Heart left ventricle (tissue), 16 donors: ENCODE measurements at regions not wholly inside any gene's neighbourhood (a gene's known extent, or its start where the extent isn't known, plus 50 kb on each side); places are given as distances from the start of the nearest gene placed in this dataset.

ENCODE experiments used
- ATAC-seq, 4 donors: fragments of 200-7000 bp; cut with Tn5 transposase; one replicate each; pipeline ENCODE4 v1.9.1; 2020 to 2022; ENCODE audit warnings: moderate library complexity in 4 of 4, mild to moderate bottlenecking in 3 of 4, moderate number of reproducible peaks in 1 of 4
- DNase-seq, 5 donors: peaks; one replicate each; pipeline ENCODE4 v3.0.0-alpha.2; 2020
- H3K27ac ChIP-seq, 12 donors: fragments of 200-600 bp; sonication (generic) in 4 of 12; one replicate each; pipeline versions ENCODE4 v1.5.0 to v1.8.0; 2016 to 2022; ENCODE audit warnings: mild to moderate bottlenecking in 2 of 12
- H3K27me3 ChIP-seq, 9 donors: fragments of 200-600 bp; sonication (generic) in 2 of 9; one replicate each; pipeline versions ENCODE4 v1.5.1 to v1.8.0; 2016 to 2022; ENCODE audit warnings: mild to moderate bottlenecking in 3 of 9
- H3K36me3 ChIP-seq, 9 donors: fragments of 200-600 bp; sonication (generic) in 2 of 9; one replicate each; pipeline versions ENCODE4 v1.5.0 to v1.8.0; 2018 to 2022; ENCODE audit warnings: mild to moderate bottlenecking in 2 of 9
- H3K4me1 ChIP-seq, 12 donors: fragments of 200-600 bp; sonication (generic) in 4 of 12; one replicate each; pipeline versions ENCODE4 v1.5.0 to v1.8.0; 2016 to 2022; ENCODE audit warnings: mild to moderate bottlenecking in 3 of 12
- H3K4me3 ChIP-seq, 12 donors: fragments of 200-600 bp; sonication (generic) in 4 of 12; one replicate each; pipeline versions ENCODE4 v1.5.0 to v1.8.0; 2017 to 2022; ENCODE audit warnings: mild to moderate bottlenecking in 9 of 12, moderate library complexity in 4 of 12
- H3K9me3 ChIP-seq, 12 donors: fragments of 200-600 bp; sonication (generic) in 4 of 12; one replicate each; pipeline versions ENCODE4 v1.5.0 to v1.8.0; 2016 to 2022; ENCODE audit warnings: mild to moderate bottlenecking in 1 of 12
- POLR2A ChIP-seq, 2 donors: fragments of 450-650 bp; IDR thresholded peaks; one replicate each; pipeline ENCODE4 v1.6.1; 2017; ENCODE audit warnings: antibody characterized with exemption in 2 of 2, mild to moderate bottlenecking in 2 of 2, moderate library complexity in 2 of 2
- WGBS, 4 donors: extraction: QIAGEN DNeasy Blood & Tissue Kit in 2 of 4; methylation state at CpG; one replicate each; pipeline versions ENCODE4 v1.1.5 to v1.1.7; 2013 to 2018; 5-methylcytosine and 5-hydroxymethylcytosine counted together
- intact Hi-C, 10 donors: fragments of 100-400 bp; cut with DNase I; formaldehyde crosslinking; loops; one replicate each; pipeline versions ENCODE4 v1.11.1 to v1.14.2; 2022
- TF ChIP-seq, protein P1 (sequence below), 12 donors: fragments of 200-600 bp; sonication (generic) in 4 of 12; IDR thresholded peaks; one replicate each; pipeline versions ENCODE4 v1.5.0 to v1.8.0; 2018 to 2022; ENCODE audit warnings: antibody characterized with exemption in 12 of 12, mild to moderate bottlenecking in 5 of 12
- donor health status: ischemic (EF 13 %, LVEDD 7.1; RV severe dilation, severe dysfunction).
- donor health status: healthy with polysubstance abuse.
- donor health status: DM: no; HTN: yes; CAD: no.
- donor health status: DM: no; HTN: no; CAD: no.
- donor health status: ischemic (EF 25% LVEDD 6.9; RV normal size, moderate dysfunction).
- donor health status: ischemic (EF 25% LVEDD 5.7; RV mildly dilated, moderate dysfunction).
- donor health status: healthy.
- donor health status: DM: yes; HTN: yes; CAD: no.
- donor health status: ischemic (EF 35%, LVEDD 5.7; RV mildly dilated, moderate dysfunction).
- donor health status: nonischemic (EF 11% LVEDD 7.7; RV severe dilation, severe dysfunction).
- donor health status: DM: yes; HTN: yes; CAD: no.
- donor health status: PGD.
- donor health status: ischemic (EF 29% LVEDD 5.4; RV normal size, mild dysfunction).
- donor health status: nonischemic (EF 23%, LVEDD 6.1; RV moderate dilation, normal function).

DNA sequence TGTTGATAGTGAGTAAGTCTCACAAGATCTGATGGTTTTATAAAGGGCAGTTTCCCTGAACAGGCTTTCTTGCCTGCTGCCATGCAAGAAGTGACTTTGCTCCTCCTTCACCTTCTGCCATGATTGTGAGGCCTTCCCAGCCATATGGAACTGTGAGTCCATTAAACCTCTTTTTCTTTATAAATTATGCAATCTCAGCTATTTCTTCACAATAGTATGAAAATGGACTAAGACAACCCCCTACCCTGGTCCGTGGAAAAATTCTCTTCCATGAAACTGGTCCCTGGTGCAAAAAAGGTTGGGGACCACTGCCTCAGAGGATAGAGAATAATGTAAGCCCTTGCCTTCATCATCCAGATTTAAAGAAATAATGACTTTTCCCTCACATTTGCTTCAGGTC, 861.3 kb downstream of the QKI start:
- Histone ChIP-seq H3K27ac (no peak overlapping the region), H3K27me3 (no peaks in the 10 kb centered on the region), H3K4me3 (no peak overlapping the region), H3K9me3 (peaks cover 0 to 8% (median 0%) of the 10 kb centered on the region in 12 donors), H3K4me1 (no peaks in the 10 kb centered on the region), H3K36me3 (no peaks in the 10 kb centered on the region)
- no peak for DNase-seq
- TF ChIP-seq, protein P1, sequence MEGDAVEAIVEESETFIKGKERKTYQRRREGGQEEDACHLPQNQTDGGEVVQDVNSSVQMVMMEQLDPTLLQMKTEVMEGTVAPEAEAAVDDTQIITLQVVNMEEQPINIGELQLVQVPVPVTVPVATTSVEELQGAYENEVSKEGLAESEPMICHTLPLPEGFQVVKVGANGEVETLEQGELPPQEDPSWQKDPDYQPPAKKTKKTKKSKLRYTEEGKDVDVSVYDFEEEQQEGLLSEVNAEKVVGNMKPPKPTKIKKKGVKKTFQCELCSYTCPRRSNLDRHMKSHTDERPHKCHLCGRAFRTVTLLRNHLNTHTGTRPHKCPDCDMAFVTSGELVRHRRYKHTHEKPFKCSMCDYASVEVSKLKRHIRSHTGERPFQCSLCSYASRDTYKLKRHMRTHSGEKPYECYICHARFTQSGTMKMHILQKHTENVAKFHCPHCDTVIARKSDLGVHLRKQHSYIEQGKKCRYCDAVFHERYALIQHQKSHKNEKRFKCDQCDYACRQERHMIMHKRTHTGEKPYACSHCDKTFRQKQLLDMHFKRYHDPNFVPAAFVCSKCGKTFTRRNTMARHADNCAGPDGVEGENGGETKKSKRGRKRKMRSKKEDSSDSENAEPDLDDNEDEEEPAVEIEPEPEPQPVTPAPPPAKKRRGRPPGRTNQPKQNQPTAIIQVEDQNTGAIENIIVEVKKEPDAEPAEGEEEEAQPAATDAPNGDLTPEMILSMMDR (IDR thresholded peaks at IDR 0.05), result no peak
- TF ChIP-seq POLR2A (IDR thresholded peaks at IDR 0.05), result no peak
- ATAC-seq, result no peak
- intact Hi-C loops, result no loop called here
- WGBS, 4 donors, result 88 to 94% (median 90%) methylated on average over 1 of the region's 1 CpG

DNA sequence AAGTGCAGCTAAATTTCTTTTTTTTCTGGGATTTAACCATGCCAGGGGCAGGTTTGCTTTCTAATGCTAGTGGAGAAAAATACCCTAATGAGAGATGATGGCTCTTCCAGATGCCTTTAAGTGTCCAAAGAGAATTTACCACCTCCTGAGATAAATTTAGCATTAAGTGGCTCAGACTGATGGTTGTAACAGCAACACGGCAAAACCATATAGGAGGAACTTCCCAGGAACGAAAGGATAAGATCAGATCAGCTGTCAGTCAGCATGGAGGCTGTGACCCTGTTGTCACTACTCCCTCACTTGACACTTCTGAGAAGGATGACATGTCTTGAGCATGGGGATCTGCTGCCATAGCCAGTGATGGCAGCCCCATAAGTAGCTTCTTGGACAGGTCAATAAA, 860.0 kb downstream of the QKI start:
- Histone ChIP-seq H3K4me3 (no peak overlapping the region), H3K9me3 (peaks cover 0 to 8% (median 0%) of the 10 kb centered on the region in 12 donors), H3K27me3 (no peaks in the 10 kb centered on the region), H3K27ac (no peak overlapping the region), H3K4me1 (no peaks in the 10 kb centered on the region), H3K36me3 (no peaks in the 10 kb centered on the region)
- ATAC-seq, result no peak
- intact Hi-C loops, result no loop called here
- WGBS, 4 donors, result 32 to 40% (median 37%) methylated on average over 2 of the region's 2 CpGs
- no peak for TF ChIP-seq POLR2A (IDR thresholded peaks at IDR 0.05)
- TF ChIP-seq, protein P1 (IDR thresholded peaks at IDR 0.05), result no peak
- no peak for DNase-seq

DNA sequence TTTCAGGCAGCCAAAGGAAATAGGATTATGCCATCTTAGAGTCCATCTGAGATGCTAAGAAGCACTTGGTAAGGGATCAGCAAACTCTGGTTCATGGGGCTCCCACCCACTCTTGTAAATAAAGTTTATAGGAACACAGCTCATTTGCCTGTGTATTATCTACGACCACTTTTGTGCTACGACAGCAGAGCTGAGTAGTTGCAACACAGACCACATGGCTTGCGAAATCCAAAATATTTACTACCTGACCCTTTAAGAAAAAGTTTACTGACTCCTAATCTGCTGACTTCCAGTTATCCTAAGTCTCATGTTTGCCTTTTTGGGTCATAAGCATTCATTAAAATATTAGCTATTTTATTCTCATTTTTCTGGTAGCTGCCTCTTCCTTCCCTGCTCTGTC, 859.0 kb downstream of the QKI start:
- ATAC-seq, result no peak

DNA sequence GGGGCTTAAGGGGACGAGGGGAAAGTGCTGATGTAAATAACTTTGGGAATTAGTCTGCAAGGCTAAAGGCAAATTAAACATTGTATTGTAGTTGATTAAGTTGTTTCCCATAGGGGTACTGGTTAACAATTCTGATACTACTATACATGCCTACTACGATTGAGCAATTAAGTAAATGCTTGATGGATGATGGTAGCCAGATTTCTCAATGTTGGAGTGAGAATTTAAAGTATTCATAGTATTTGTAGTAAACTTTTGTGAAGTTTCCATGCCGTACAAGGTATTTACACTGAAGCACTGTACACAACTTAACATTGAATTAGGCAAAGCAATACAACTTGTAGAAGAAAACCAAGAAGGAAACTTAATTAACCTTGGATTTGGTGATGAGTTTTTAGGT, 852.3 kb downstream of the QKI start:
- DNase-seq, result no peak
- intact Hi-C loops, result no loop called here
- Histone ChIP-seq H3K4me3 (no peak overlapping the region), H3K9me3 (no peaks in the 10 kb centered on the region), H3K27ac (no peak overlapping the region), H3K36me3 (no peaks in the 10 kb centered on the region), H3K4me1 (no peaks in the 10 kb centered on the region), H3K27me3 (no peaks in the 10 kb centered on the region)
- TF ChIP-seq, protein P1 (IDR thresholded peaks at IDR 0.05), result no peak
- TF ChIP-seq POLR2A (IDR thresholded peaks at IDR 0.05), result no peak
- ATAC-seq, result no peak
- WGBS, 4 donors, result 76 to 86% (median 82%) methylated on average over 3 of the region's 3 CpGs

More for the DNA sequence above, 859.0 kb downstream of the QKI start:
- no peak for DNase-seq
- no peaks in the 10 kb centered on the region for H3K36me3 ChIP-seq
- H3K4me1 ChIP-seq, result no peaks in the 10 kb centered on the region
- no peak overlapping the region for H3K27ac ChIP-seq
- TF ChIP-seq POLR2A (IDR thresholded peaks at IDR 0.05), result no peak
- TF ChIP-seq, protein P1 (IDR thresholded peaks at IDR 0.05), result no peak
- 84 to 96% (median 86%) methylated on average over 3 of the region's 3 CpGs for WGBS, 4 donors
- intact Hi-C loops, result no loop called here
- no peak overlapping the region for H3K4me3 ChIP-seq
- no peaks in the 10 kb centered on the region for H3K27me3 ChIP-seq
- H3K9me3 ChIP-seq, result peaks cover 0 to 8% (median 0%) of the 10 kb centered on the region in 12 donors
